ENCODE measurements at regions not wholly inside any gene's neighbourhood (a gene's known extent, or its start where the extent isn't known, plus 50 kb on each side); places are given as distances from the start of the nearest gene placed in this dataset.

DNA sequence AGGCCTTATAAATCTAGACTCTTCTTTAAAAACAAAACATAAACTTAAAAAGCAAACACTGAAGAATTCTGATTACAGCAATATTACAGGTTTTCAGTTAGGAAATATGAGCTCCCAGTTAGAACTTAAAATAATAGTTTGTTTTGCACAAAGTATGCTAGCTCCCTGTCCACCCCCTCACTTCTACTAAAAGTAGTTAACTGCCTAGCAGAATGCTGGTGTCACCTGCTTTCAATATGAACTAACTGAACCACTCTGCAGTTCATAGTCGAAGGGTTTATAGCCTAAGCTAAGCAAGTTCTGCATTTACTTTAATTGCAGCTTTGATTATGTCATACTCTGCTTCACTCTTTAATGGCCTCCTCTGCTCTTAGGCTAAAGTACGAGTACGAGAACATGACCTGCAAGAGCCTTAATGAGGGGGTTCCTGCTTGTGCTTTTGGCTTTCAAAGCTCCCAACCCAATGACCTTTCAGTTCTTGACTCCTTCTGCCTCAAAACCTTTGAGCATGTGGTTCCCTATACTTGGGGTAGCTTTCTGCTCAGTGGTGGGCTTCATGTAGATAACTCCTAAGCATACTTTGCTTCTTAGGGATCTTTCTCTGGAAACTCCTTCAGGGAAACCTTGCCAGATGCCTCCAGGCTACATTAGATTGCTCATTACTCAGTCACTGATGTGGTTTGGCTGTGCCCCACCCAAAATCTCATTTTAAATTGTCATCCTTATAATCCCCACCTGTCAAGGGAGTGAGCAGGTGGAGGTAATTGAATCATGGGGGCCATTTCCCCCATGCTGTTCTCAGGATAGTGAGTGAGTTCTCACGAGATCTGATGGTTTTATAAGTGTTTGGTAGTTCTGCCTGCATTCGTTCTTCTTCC lies 278.9 kb upstream of the ARGLU1 start:
- no peak for DNase-seq

DNA sequence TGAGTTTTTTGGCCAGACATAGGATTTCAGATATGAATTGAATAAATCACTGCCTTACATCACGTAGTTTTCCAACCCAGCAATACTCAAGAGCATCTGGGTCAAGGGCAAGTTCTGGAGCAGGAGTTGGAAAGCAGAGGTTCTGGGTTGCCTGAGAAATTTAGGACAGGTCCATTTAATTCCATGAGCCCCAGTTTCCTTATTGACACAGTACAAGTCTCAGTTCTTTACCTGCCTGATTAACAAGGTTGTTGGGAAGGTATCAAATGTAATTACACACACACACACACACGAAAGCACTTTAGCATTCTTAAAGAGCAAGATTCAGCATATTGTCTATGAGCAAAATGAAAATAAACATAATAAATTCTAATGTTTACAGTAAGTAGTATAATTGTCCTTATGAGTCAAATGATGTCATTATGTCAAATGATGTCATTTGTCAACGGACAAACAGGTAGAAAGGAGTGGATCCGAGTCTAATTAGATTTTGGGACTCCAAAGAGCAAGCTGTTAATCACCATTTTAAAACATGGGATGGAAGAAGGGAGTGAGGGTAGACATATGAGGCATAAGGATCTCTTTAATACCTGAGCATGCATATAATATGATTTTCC lies 268.4 kb upstream of the ARGLU1 start:
- DNase-seq, result no peak

DNA sequence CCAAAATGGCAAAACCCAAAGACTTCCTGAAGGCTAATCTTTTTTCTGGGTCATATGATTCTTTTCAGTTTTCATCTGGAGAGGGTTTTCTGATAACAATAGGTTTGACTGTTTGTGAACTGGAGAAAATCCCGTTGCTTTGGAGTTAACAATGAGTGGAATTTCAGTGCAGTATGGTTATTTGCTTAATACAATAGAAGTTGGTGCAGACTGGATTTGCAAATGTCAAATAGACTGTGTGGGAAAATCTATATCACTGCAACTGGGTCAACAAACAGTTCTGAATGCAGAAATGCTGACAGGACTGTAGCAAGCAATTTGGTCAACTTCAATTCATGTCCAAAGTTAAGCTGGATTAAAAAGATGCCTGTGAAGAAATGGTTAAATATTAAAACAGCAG lies 267.5 kb upstream of the ARGLU1 start:
- DNase-seq, result no peak

DNA sequence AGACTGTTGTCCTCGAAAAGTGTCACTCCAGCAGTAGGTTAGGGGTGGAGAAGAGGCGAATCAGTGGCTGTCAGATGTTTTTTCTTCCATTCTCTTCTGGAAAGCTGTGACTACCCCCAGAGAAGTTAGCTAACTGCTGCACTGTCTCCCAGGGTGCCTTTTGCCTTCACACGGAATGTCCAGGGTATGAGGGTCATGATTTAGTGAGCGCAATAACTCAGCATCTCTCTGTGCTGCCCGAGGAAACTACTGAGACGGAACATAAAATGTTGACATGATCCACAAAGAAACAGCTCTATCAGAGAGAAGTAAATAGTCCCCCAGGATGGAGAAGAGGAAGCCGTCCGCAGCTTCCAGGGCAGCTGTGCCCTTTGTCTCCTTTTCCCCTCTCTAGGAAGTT lies 254.0 kb upstream of the ARGLU1 start:
- DNase-seq, result no peak

DNA sequence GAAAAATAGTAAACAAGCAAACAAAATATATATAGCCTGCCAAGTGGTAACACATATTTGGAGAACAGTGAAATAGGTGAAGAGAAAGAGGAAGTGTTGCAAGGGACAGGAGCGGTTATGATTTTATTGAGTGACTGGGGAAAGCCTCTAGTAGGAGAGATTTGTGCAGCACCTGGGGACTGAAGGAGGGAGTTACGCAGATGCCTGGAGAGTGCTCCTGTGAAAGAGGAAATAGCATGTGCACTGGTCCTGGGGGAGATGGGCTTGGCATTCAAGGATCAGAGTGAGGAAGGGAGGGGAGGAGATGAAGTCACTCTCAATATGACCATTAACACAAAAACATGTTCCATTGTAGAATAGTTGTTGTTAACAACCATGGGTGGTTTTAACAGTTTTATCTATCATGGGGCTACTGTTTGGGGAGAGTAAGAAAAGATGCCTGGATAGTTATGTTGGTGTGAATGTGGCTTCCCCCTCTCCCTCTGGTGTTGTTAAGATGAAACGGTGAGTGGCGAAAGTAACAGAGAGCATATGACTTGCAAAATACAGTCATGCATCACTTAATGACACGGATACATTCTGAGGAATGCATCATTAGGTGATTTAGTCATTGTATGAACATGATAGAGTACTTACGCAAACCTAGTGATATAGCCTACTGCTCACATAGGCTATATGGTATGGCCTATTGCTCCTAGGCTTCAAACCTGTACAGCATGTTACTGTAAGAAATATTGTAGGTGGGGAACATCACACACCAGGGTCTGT lies 251.7 kb upstream of the ARGLU1 start:
- DNase-seq, result no peak

DNA sequence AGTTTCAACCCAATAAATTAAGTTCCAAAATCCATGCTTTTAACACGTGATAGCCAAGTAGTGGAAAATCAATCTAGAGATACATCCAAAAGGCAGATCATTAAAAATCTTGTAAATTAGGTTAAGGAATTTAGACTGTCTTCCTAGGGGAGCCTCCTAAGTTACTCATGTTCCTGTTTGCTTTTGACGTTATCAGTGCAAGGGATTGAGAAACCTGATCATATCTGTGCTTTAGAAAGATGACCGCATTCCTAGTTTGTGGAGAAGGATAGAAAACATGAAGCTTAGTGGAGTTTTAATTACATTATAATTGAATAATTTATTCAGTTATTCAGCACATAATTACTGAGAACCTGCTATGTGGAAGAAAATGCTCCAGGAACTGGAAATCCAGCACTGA lies 251.0 kb upstream of the ARGLU1 start:
- DNase-seq, result no peak

DNA sequence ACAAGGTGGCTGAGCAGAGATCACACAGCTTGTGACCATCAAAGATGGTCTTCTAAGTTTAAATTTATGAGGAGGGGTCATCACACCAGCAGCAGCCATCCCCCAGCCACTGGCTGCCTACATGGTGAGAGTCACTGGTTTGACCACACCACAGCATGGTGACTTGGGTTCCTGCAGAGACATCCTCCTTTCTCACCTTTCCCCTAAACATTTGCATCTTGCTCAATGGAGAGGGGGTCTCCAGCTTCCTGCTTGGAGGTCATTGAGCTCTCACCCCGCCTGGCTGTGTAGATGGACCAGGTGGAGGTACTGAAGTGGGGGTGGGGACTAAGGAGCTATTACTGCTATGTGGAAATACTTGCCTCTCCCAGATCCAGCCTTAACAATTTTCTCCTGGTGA lies 247.6 kb upstream of the ARGLU1 start:
- DNase-seq, result no peak

DNA sequence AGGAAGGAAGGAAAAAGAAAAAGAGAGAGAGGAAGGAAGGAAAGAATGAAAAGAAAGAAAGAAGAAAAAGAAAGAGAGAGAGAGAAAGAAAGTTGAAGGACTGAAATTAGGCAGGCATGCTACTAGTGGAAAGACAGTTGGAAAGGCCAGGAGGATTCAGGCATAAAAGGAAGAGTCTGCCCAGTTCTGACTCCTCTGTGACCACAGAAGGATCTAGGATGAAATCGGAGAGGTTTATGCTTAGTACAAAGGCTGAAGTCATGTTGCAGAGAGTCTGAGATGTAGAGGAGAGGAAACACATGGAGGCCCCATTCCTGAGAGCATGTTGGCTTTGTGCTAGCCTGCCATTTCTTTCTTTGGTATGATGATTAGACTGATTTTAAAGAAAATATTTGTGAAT lies 246.5 kb upstream of the ARGLU1 start:
- no peak for DNase-seq

DNA sequence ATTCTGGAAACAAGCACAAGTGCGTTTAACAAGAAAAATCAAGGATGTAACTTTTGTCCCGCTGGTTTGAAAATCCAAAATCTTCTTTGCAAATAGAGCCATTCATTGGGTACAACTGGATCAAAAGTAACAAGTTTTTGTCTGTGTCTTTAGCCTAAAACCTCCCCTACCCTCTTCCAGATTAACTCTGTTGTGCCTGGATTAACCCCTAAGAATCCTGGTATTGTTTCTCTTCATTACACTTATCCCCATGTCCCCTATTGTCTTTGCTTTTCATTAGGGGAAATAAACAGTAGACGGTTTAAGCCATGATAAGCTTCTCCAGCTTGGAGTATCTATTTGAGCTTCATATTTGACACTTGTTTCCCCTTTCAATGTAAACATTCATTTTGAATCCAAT lies 242.1 kb upstream of the ARGLU1 start:
- no peak for DNase-seq

DNA sequence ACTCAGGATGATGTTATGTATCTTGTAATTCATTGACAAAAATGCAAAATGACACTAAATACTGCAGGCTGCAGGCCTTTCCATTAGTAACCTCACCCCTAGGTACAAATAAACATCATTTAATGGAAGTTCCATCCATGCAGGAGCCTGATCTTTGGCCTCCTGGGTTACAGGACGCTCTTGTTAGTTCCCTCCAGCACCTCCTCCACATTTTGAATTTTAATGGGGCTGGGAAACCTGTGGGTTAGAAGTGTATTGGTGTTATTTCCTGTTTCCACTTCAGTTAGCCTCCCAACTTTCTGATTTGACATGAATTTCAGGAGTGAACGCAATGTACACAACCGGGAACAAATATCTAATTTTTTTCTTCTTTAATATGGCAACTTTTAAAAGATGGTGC lies 237.1 kb upstream of the ARGLU1 start:
- DNase-seq, result no peak

DNA sequence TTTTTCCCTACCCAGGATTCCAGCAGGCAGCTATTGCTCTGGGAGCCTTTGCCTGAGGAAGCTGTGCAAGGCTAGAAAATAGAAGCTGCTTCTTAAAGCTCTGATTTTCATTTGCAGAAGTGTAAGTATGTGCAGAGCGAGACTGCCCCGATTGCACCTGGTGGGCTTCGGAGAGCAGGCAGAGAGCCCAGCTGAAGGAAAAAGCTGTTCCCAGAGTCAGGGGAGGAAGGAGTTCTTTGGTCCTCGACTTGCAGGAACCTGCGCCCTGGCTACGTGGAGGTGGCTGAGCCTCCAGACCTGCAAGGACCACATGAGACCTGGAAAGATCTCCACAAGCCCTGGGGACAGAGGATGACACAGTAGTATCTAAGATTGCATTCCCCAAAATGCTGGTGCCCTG lies 235.0 kb upstream of the ARGLU1 start:
- no peak for DNase-seq

DNA sequence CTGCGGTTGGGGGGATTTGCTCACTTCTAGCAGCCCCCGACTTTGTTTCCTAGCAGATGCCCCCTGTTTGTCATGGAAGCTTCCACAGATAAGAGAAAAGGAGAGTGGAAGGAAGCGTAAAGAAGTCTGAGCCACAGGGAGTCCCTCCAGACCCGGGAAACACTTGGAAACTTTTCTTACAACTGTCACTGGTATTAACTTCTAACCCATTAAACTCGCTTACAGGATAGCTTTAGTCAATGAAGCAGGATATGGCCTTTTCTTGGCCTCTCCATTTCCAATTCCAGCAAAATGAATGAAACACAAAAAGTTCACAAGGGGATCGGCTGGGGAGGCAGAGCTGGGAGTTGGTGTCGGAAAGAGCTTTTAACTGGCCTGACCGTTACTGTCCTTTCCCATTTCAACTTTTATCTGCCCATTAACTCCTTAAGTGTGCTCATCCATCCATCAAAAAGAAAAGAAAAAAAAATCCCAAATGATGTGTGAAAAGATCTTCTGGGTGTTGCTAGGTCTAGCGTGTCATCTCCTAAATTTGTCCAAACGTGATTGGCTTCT lies 231.9 kb upstream of the ARGLU1 start:
- DNase-seq, result no peak

DNA sequence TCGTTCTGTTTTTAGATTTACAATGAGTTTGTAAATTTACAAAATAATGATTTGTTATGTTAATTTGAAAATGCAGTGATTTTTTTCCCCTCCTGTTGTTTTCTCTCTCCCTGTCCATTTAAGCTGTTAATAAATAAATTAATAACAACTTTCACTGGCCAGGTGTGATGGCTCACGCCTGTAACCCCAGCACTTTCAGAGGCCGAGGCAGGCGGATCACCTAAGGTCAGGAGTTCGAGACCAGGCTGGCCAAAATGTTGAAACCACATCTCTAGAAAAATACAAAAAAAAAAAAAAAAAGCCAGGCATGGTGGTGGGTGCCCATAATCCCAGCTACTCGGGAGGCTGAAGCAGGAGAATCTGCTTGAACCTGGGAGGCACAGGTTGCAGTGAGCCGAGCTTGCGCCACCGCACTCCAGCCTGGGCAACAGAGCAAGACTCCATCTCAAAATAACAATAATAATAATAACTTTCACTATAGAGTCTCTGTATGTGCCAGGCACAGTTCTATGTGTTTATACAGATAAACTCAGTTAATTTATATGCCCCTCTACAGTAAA lies 229.2 kb upstream of the ARGLU1 start:
- DNase-seq, result no peak

DNA sequence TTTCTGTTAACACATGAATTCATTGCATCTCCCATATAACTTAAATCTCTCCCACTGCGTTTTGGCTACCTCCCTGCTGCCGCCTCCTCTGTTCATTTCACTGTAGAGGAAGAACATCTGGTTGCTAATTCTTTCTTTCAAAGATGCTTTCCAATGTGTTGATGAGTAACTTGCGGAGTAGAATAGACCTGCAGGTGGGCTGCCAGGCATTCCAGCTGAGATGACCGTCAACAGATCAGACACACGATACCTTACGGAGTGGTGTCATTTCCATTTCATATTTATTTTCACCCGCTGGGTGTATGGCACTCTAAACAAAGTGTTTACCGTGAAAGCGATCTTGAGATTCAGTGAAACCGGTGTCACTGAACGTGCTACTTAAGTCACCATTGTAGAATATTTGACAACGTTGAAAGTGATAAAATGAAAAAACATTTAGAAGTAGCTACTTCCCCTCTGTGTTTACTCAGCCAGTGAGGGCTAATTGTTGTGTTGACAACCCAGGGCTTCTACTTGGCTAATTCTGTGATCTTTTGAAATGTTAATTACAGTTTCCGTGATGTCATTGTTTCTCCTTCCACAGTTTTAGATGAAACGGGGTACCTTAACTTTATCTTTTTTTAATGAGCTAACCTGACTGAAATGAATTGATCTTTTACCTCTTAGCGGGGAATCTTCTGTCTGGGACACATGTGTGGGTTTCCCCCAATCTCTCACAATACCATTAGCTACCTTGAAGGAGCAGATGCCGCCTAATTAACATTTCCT lies 228.5 kb upstream of the ARGLU1 start:
- DNase-seq, result no peak

DNA sequence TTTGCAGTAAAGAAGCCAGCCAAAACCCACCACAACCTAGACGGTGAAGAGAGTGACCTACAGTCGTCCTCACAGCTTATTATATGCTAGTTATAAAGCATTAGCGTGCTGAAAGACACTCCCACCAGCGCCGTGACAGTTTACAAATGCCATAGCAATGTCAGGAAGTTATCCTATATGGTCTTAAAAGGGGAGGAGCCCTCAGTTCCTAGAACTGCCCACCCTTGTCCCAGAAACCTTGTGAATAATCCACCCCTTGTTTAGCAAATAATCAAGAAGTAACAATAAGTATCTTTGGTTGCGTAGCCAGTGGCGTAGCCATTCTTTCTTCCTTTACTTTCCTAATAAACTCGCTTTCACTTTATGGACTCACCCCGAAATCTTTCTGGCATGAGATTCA lies 227.9 kb upstream of the ARGLU1 start:
- DNase-seq, result no peak

DNA sequence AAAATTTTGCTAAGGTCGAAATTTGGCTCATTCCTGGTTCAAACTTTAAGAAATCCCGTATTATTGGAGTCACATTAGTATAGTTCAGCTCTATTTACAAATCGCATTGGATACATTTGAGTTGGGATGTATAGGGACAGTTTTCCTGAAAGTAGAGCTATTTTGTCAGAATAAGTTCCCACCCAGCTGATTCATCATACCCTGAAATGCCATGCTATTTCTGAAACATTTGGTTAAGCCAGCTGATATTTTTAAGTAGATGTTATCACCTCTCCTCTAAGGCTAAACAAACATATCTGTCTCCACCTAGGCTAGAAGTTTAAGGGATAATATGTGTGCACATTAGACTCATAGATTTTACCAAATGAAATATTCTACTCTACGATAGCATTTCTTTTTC lies 226.2 kb upstream of the ARGLU1 start:
- DNase-seq, result no peak

DNA sequence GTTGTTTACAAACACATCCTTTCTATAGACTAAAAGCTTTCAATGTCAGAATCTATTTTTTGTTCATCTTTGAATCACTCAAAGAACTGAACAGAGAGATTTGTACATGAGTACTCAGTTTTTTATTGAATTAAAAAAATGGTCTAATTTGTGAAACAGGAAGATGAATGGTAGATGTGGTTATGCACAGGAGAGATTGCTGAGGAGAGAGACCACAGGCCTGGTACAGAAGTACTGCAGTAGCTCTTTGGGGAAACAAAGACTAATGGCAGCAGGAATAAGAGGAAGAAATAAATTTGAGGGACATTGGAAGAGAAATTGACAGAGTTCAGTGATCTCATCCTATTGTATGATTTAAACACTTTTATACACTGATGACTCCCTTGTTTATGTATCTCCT lies 222.0 kb upstream of the ARGLU1 start:
- no peak for DNase-seq

DNA sequence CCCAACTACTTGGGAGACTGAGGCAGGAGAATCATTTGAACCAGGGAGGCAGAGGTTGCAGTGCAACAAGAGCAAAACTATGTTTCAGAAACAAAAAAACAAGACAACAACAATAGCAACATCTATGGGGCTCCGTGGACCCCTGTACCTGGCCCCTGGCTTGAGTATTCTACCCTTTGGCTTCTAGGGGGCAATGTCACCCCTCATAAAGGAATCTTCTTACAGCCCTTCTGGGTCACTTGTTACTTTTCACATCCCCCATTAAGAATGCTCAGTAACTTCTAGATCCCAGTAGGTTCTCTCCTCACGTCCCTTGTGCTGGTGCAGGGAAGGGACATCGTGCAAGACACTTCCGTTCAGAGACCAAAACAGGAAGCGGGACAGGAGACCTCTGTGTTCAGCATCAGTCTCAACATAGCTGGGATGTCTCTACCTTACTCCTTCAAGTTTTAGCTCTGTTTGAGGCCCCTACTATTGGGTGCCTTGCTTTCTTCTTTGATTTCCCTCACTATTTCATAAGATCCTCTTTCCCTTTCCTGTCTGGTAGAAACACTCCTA lies 218.1 kb upstream of the ARGLU1 start:
- no peak for DNase-seq

DNA sequence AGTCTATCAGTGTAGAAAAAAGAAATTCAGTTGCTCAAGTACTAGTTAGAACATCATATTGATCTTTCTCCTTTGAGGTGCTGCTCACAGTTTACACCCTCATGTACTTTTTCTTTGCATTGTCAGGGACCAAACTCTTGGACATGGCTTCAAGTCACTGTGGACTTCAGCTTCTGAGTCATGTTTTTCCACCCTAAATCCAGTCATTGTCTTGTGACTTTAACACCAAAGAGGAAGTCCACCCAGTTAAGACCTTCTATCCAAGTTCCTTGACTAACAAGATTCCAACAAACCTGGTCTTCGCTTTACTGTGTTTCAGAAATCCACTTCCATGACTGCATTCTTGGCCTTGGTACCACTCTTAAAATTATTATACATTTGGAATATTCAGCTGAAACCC lies 206.7 kb upstream of the ARGLU1 start:
- DNase-seq, result no peak

DNA sequence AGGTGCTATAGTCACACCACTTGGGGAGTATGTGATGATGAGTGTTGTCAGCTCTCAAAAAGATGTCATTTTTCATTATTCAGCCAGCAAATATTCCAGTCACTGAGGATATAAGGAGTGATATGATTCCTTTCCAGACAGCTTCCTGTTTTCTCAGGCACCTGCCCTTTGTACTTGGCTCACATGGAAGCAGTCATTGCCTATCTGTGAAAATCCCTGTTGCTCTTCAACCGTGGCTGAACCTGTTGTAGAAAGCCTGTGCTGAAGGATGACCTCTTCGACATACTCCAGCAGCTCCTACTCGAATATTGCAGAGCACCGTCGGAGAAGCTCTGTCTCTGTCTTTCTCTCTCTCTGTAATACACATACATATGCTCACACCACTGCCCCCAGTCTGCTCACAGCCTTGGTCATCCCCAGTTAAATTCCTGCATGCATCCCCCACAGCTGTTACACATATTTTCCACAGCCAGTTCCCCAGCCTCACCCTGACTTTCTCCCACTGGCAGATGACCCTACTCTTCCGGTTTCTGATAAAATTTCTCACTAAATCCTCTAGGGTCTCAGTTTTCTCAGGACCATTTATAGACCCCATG lies 204.2 kb upstream of the ARGLU1 start:
- DNase-seq, result no peak

DNA sequence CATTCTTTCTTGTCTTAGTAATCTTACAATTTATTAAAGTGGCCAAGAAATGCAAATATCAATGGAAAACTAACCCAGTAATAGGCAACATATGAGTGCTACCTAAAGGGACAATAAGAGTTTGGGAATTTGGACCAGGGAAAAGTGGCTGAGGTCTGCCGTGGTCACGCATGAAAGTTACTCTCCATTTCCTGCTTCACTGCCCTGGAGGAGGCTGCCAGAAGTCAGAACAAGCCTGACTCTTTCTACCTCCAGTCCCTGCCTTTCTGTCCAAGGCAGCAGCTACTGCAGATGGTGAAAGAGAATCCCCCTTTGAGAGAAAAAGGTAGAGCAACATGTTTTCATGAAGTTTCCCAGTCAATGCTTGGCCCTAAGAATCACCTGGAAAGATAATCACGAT lies 201.1 kb upstream of the ARGLU1 start:
- DNase-seq, result no peak

DNA sequence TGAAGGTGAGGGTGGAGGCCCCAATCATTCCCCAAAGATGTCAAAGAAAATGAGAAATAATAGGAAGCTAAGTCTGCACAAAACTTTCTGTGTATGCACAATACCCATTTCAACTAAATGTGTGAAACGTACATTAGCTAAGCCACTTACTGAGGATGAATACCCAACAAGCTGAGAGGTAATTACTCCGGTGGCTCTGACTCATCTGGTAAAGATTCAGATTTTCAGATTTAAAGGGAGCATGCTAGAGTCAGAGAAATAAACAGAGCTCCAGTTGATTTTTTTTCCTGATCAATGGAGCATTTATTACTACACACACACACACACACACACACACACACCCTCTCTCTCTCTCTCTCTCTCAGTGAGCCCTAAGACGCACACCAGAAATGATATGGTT lies 194.8 kb upstream of the ARGLU1 start:
- DNase-seq, result no peak
